Nephron progenitor cell (in vitro differentiated cells): ENCODE measurements at regions not wholly inside any gene's neighbourhood (a gene's known extent, or its start where the extent isn't known, plus 50 kb on each side); places are given as distances from the start of the nearest gene placed in this dataset.

ENCODE experiments used
- DNase-seq: peaks from one replicate; pipeline ENCODE4 v3.0.0; 2021
- H3K27ac Mint-ChIP-seq: 2 replicates; pipeline ENCODE4 v1.8.0; 2021; ENCODE audit warnings: mild to moderate bottlenecking, moderate library complexity, mixed read lengths
- H3K27me3 Mint-ChIP-seq: 2 replicates; pipeline ENCODE4 v1.8.0; 2021; ENCODE audit warnings: mild to moderate bottlenecking, low read depth, mixed read lengths; ENCODE audit not compliant: poor library complexity
- H3K36me3 Mint-ChIP-seq: 2 replicates; pipeline ENCODE4 v1.8.0; 2021; ENCODE audit warnings: low read depth, mixed read lengths
- H3K4me1 Mint-ChIP-seq: 2 replicates; pipeline ENCODE4 v1.8.0; 2021; ENCODE audit warnings: mixed read lengths
- H3K4me3 Mint-ChIP-seq: 2 replicates; pipeline ENCODE4 v1.8.0; 2021; ENCODE audit warnings: mild to moderate bottlenecking, moderate library complexity, mixed read lengths
- H3K9me3 Mint-ChIP-seq: 2 replicates; pipeline ENCODE4 v1.8.0; 2021; ENCODE audit warnings: mild to moderate bottlenecking, moderate library complexity, mixed read lengths
- TF ChIP-seq, protein P1 (sequence below): fragments of 200-600 bp; sonication (generic); IDR thresholded peaks from 2 replicates; pipeline ENCODE4 v1.5.0; 2021; ENCODE audit warnings: antibody characterized with exemption

DNA sequence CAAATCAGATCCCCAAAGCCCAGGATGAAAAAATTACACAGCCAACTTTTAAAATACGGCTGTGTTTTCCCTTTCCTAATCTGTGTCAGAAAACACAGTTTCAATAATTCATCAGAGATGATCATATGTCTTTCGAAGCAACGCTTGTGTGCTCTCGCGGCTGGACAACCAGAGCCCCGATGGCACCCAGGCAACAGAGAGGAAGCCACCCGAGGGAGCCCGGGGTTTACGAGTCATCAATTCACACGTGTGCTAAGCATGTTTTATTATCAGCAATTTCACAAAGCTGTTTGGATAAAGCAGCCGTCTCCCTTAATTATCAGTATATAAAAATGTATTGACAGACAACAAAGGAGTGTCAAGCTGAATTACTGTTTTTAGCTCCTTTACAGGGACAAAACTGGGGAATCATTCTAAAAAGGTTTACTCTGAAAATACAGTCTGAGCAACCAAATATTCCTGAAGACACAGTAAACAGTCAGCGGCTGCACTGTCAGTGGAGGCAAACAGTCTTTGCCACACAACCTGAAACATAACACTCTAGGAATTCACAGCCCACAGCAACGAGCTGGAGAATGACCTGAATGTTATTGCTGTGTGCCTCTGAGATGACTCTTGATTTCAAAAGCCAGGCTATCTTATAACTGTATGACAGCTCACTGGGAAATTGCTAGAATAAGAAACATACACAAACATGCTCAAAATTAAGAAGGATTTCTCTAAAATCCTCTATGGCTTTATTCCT, 201.0 kb downstream of the SIPA1L2 start:
- Mint-ChIP-seq H3K4me3 (peak overlapping the region; percentile 23), H3K27me3 (no peaks in the 10 kb centered on the region), H3K27ac (peak overlapping the region; percentile 76), H3K36me3 (peaks cover 8% of the 10 kb centered on the region), H3K9me3 (no peaks in the 10 kb centered on the region), H3K4me1 (peaks cover 45% of the 10 kb centered on the region)
- DNase-seq, result peak; percentile 22
- TF ChIP-seq, protein P1, sequence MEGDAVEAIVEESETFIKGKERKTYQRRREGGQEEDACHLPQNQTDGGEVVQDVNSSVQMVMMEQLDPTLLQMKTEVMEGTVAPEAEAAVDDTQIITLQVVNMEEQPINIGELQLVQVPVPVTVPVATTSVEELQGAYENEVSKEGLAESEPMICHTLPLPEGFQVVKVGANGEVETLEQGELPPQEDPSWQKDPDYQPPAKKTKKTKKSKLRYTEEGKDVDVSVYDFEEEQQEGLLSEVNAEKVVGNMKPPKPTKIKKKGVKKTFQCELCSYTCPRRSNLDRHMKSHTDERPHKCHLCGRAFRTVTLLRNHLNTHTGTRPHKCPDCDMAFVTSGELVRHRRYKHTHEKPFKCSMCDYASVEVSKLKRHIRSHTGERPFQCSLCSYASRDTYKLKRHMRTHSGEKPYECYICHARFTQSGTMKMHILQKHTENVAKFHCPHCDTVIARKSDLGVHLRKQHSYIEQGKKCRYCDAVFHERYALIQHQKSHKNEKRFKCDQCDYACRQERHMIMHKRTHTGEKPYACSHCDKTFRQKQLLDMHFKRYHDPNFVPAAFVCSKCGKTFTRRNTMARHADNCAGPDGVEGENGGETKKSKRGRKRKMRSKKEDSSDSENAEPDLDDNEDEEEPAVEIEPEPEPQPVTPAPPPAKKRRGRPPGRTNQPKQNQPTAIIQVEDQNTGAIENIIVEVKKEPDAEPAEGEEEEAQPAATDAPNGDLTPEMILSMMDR, result no peak

DNA sequence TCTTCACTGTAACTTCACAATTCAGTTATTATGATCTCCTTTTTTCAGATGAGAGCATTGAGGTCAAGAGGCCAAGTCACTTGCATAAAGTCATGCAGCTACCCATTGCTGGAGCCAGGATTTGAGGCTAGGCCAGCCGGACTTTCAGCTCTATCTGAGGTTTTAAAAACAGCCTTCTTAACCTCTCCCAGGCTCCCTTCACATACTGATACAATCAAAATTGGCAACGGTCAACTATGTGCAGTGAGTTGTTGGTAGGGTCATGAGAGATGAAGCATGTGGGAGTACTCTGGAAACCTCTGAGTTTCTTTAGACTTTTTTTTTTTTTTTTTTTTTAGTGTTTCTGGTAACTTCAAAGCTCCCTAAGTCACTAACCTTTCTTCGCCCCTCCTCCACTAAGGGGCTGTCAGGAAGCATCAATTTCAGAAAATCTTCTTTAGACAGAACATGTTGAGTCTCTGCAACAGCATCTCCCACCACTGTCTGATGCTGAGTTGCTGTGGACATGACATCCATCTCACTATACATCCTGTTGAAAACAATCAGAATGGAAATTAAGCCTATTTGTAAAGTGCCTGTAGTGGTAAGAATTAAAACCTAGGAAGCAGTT, 201.8 kb downstream of the SIPA1L2 start:
- Mint-ChIP-seq H3K27ac (peak overlapping the region; percentile 76), H3K9me3 (no peaks in the 10 kb centered on the region), H3K4me1 (peaks cover 45% of the 10 kb centered on the region), H3K27me3 (no peaks in the 10 kb centered on the region), H3K4me3 (peak overlapping the region; percentile 23), H3K36me3 (peaks cover 6% of the 10 kb centered on the region)
- no peak for DNase-seq
- TF ChIP-seq, protein P1, result no peak

DNA sequence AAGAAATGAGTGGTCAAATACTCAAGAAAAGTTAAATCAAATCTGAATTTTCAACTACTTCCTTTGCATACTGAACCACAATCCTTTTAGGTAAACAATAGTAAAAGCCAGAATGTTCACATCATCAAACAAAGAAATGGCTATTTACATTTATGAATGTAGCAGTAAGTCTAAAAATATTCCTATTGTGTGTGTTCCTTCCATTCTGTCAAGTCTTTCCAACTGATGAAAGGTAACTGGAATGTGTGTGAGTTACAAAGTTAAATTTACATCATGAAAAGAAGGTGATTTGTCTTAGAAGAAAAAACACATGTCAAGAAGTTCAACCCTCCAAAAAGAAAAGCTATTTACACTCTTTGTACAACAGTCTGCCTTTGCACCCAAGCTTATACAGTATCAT, 203.1 kb downstream of the SIPA1L2 start:
- H3K4me1 Mint-ChIP-seq, result peaks cover 44% of the 10 kb centered on the region
- H3K36me3 Mint-ChIP-seq, result peaks cover 8% of the 10 kb centered on the region
- H3K27me3 Mint-ChIP-seq, result no peaks in the 10 kb centered on the region
- no peak overlapping the region for H3K4me3 Mint-ChIP-seq
- no peak for DNase-seq
- TF ChIP-seq, protein P1, result no peak
- H3K27ac Mint-ChIP-seq, result no peak overlapping the region
- no peaks in the 10 kb centered on the region for H3K9me3 Mint-ChIP-seq

DNA sequence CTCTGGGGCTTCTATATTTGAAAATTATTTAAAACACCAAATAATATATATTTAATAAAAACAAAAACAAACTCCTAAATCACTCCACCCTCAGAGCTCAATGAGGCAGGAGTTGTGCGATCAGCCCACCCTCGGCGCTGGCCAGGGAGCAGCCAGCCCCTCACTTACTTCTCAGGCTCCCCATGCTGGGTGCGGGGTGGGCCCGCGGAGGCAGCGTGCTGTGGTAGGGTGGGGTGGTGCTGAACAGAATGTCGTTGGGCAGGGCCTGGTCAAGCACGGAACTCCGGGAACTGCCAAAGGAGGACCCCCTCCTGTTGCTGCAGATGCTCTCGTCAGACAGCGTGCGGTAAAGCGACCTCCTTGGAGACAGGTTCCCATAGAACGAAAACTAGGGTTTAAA, 204.5 kb downstream of the SIPA1L2 start:
- DNase-seq, result no peak
- H3K36me3 Mint-ChIP-seq, result peaks cover 8% of the 10 kb centered on the region
- H3K4me1 Mint-ChIP-seq, result peaks cover 33% of the 10 kb centered on the region
- H3K27me3 Mint-ChIP-seq, result no peaks in the 10 kb centered on the region
- no peaks in the 10 kb centered on the region for H3K9me3 Mint-ChIP-seq
- no peak overlapping the region for H3K4me3 Mint-ChIP-seq
- no peak overlapping the region for H3K27ac Mint-ChIP-seq
- TF ChIP-seq, protein P1, result no peak

DNA sequence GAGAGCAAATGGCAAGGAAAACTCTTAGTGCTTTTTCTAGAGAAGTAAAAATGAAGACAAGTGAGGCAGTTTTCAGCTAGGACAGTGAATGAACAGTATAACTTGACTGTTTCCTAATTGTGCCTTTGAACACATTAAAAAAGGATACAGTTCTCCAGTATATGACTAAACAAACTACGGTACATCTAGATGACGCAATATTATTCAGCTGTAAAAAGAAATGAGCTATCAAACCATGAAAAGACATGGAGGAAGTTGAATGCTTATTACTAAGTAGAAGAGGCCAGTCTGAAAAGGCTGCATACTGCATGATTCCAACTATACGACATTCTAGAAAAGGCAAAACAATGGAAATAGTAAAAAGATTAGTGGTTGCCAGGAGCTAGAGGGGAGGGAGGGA, 206.3 kb downstream of the SIPA1L2 start:
- peaks cover 24% of the 10 kb centered on the region for H3K36me3 Mint-ChIP-seq

More for the DNA sequence above, 206.3 kb downstream of the SIPA1L2 start:
- Mint-ChIP-seq H3K27me3 (no peaks in the 10 kb centered on the region), H3K4me1 (peaks cover 14% of the 10 kb centered on the region), H3K4me3 (no peak overlapping the region), H3K27ac (no peak overlapping the region), H3K9me3 (no peaks in the 10 kb centered on the region)
- TF ChIP-seq, protein P1, result no peak
- no peak for DNase-seq
